ENCODE measurements at regions not wholly inside any gene's neighbourhood (a gene's known extent, or its start where the extent isn't known, plus 50 kb on each side); places are given as distances from the start of the nearest gene placed in this dataset.

- Histone ChIP-seq H3K79me1 (ENCODE audit: low read depth, low read length) (no peaks in the 10 kb centered on the region), H3K14ac (ENCODE audit: insufficient read length) (no peak overlapping the region), H3K27ac (ENCODE audit: low read depth, low read length) (no peak overlapping the region), H3K23me2 (ENCODE audit: low read depth, low read length) (no peaks in the 10 kb centered on the region), H3K56ac (replicated peaks; ENCODE audit: insufficient read length, low read depth, low read length) (no peak overlapping the region), H3K4me1 (replicated peaks in 1 of 4; ENCODE audit: control insufficient read depth in 3 of 4, insufficient read depth in 4 of 4, low read length in 3 of 4) (no peaks in the 10 kb centered on the region), H2BK20ac (ENCODE audit: low read length) (no peak overlapping the region), H4K91ac (replicated peaks; ENCODE audit: insufficient read length, low read length) (no peak overlapping the region), H3K9me3 (ENCODE audit: insufficient read depth in 2 of 2, low read depth in 1 of 2, low read length in 1 of 2) (no peaks in the 10 kb centered on the region), H2BK12ac (ENCODE audit: low read depth, low read length) (no peak overlapping the region), H3K36me3 (ENCODE audit: control insufficient read depth in 2 of 4, insufficient read depth in 4 of 4, low read length in 3 of 4) (no peaks in the 10 kb centered on the region), H3K4me2 (ENCODE audit: insufficient read depth in 1 of 2, low read depth in 2 of 2, low read length in 2 of 2) (no peak overlapping the region), H3K27me3 (replicated peaks in 1 of 4; ENCODE audit: control insufficient read depth in 3 of 4, extremely low read depth in 1 of 4, insufficient read depth in 3 of 4, low read length in 3 of 4) (no peaks in the 10 kb centered on the region), H3K4ac (replicated peaks; ENCODE audit: insufficient read length, low read depth, low read length) (no peak overlapping the region), H3K18ac (ENCODE audit: extremely low read depth, low read length) (no peak overlapping the region), H2BK15ac (ENCODE audit: low read length) (no peak overlapping the region), H3K79me2 (ENCODE audit: control insufficient read depth in 1 of 2, insufficient read depth in 2 of 2, low read length in 2 of 2) (no peaks in the 10 kb centered on the region), H4K5ac (ENCODE audit: insufficient read length, low read depth, low read length) (no peak overlapping the region), H3K9ac (replicated peaks in 1 of 4; ENCODE audit: extremely low read depth in 1 of 4, low read depth in 3 of 4, low read length in 3 of 4) (no peak overlapping the region), H4K20me1 (replicated peaks in 1 of 2; ENCODE audit: control insufficient read depth in 1 of 2, insufficient read depth in 2 of 2, low read length in 2 of 2) (no peaks in the 10 kb centered on the region), H2BK5ac (ENCODE audit: low read depth, low read length) (no peak overlapping the region), H4K8ac (ENCODE audit: extremely low read depth, insufficient read depth, low read length) (no peak overlapping the region), H3K23ac (ENCODE audit: insufficient read length) (no peak overlapping the region), H2BK120ac (replicated peaks; ENCODE audit: low read depth, low read length) (no peak overlapping the region), H3K4me3 (ENCODE audit: extremely low read depth in 1 of 4, insufficient read depth in 2 of 4, low read depth in 3 of 4, low read length in 4 of 4) (no peak overlapping the region), H2AK5ac (ENCODE audit: low read depth, low read length) (no peak overlapping the region), H2AFZ (ENCODE audit: low read length) (no peak overlapping the region)
- FAIRE-seq (no peak), DNase-seq (ENCODE audit: low read depth in 1 of 2, low spot score in 2 of 2) (no peak)
- ChIA-PET POLR2A (ENCODE audit: partially characterized antibody) (interaction anchor here (0.8 kb wide), 1 partner anchor 10 kb away, joined by 3 read pairs; no protein-coding TSS in a partner anchor), CTCF (ENCODE audit: partially characterized antibody) (interaction anchor here (1.0 to 1.6 kb wide), 3 partner anchors 49 to 51 kb away, joined by 3 to 5 read pairs (median 4); no protein-coding TSS in a partner anchor)
- WGBS, 2 experiments (ENCODE audit: extremely low coverage in 1 of 2, insufficient coverage in 1 of 2, insufficient read length in 1 of 2, insufficient replicate concordance in 2 of 2, low coverage in 1 of 2, low lambda C conversion rate in 2 of 2, missing lambda C conversion rate in 1 of 2), result 97% methylated on average over 4 of the region's 4 CpGs; no CpG with 5 or more reads in 1 of the 2 experiments
- TF ChIP-seq KDM1A (IDR thresholded peaks at IDR 0.05; ENCODE audit: borderline replicate concordance, low read length), result no peak
- no peak for TF ChIP-seq SP2 (IDR thresholded peaks at IDR 0.05; ENCODE audit: low read length)
- no peak for TF ChIP-seq SUZ12 (IDR thresholded peaks at IDR 0.05; ENCODE audit: low read length)
- TF ChIP-seq, protein P1, sequence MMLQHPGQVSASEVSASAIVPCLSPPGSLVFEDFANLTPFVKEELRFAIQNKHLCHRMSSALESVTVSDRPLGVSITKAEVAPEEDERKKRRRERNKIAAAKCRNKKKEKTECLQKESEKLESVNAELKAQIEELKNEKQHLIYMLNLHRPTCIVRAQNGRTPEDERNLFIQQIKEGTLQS (IDR thresholded peaks at IDR 0.05; ENCODE audit: insufficient read depth, low read depth, low read length), result no peak
- no peak for TF ChIP-seq POLR2A (IDR thresholded peaks at IDR 0.05; ENCODE audit: control extremely low read depth in 1 of 2, low read depth in 2 of 2, low read length in 2 of 2)
- no peak for TF ChIP-seq MAFK (IDR thresholded peaks at IDR 0.05; ENCODE audit: low read depth, low read length)
- no peak for TF ChIP-seq SP4 (IDR thresholded peaks at IDR 0.05; ENCODE audit: low read length)
- TF ChIP-seq SAP30 (IDR thresholded peaks at IDR 0.05; ENCODE audit: insufficient read depth, insufficient replicate concordance, low read length), result no peak
- no peak for TF ChIP-seq KDM4A (IDR thresholded peaks at IDR 0.05; ENCODE audit: low read depth, low read length, severe bottlenecking)
- TF ChIP-seq ZNF274 (IDR thresholded peaks at IDR 0.05; ENCODE audit: borderline replicate concordance, extremely low read depth, low read length), result no peak
Measured at GRCh38 chr3:63146154-63146553, 132.0 kb upstream of the SYNPR start.
